Spleen (tissue), 11 donors: ENCODE measurements at regions not wholly inside any gene's neighbourhood (a gene's known extent, or its start where the extent isn't known, plus 50 kb on each side); places are given as distances from the start of the nearest gene placed in this dataset.

Experiments
- DNase-seq: peaks from one replicate; pipeline ENCODE4 v3.0.0-alpha.2; 2020
- H3K27ac ChIP-seq, 8 donors: fragments of 200-600 bp; sonication (generic) in 7 of 8; 1 replicate in 4 of 8; 2 replicates in 4 of 8; pipeline versions ENCODE4 v1.5.0 to v1.8.0; 2016 to 2021; ENCODE audit warnings: inconsistent platforms in 4 of 8, mild to moderate bottlenecking in 4 of 8, moderate library complexity in 1 of 8
- H3K27me3 ChIP-seq, 7 donors: fragments of 200-600 bp; sonication (generic) in 6 of 7; replicated peaks in 1 of 7; 1 replicate in 4 of 7; 2 replicates in 3 of 7; pipeline versions ENCODE4 v1.5.0 to v1.8.0; 2016 to 2021; ENCODE audit warnings: inconsistent platforms in 3 of 7, mild to moderate bottlenecking in 1 of 7
- H3K36me3 ChIP-seq, 6 donors: fragments of 200-600 bp; sonication (generic) in 5 of 6; 1 replicate in 4 of 6; 2 replicates in 2 of 6; pipeline versions ENCODE4 v1.5.0 to v1.8.0; 2016 to 2021; ENCODE audit warnings: inconsistent platforms in 2 of 6
- H3K4me1 ChIP-seq, 6 donors: fragments of 200-600 bp; sonication (generic) in 5 of 6; 1 replicate in 3 of 6; 2 replicates in 3 of 6; pipeline versions ENCODE4 v1.5.0 to v1.8.0; 2016 to 2021; ENCODE audit warnings: inconsistent platforms in 3 of 6
- H3K4me3 ChIP-seq, 8 donors: fragments of 200-600 bp; sonication (generic) in 7 of 8; 1 replicate in 4 of 8; 2 replicates in 4 of 8; pipeline versions ENCODE4 v1.5.0 to v1.8.0; 2016 to 2021; ENCODE audit warnings: inconsistent platforms in 4 of 8, mild to moderate bottlenecking in 4 of 8, moderate library complexity in 2 of 8
- H3K9me3 ChIP-seq, 8 donors: fragments of 200-600 bp; sonication (generic) in 7 of 8; 1 replicate in 4 of 8; 2 replicates in 4 of 8; pipeline versions ENCODE4 v1.5.0 to v1.8.0; 2016 to 2021; ENCODE audit warnings: inconsistent platforms in 4 of 8
- CTCF ChIP-seq, 11 experiments: fragments of 200-600 bp in 7 of 11; fragments of 450-650 bp in 4 of 11; sonication (generic) in 4 of 11; IDR thresholded peaks in 8 of 11; conservative IDR thresholded peaks in 3 of 11; 1 replicate in 7 of 11; 2 replicates in 4 of 11; pipeline versions ENCODE4 v1.4.0 to v1.8.0; 2016 to 2021; ENCODE audit warnings: antibody characterized with exemption in 11 of 11, inconsistent platforms in 4 of 11, mild to moderate bottlenecking in 1 of 11
- POLR2A ChIP-seq, 3 donors: fragments of 450-650 bp; IDR thresholded peaks; one replicate each; pipeline ENCODE4 v1.5.1; 2017; ENCODE audit warnings: antibody characterized with exemption in 3 of 3, mild to moderate bottlenecking in 1 of 3
- POLR2AphosphoS5 ChIP-seq, 3 donors: sonication (generic); formaldehyde crosslinking; IDR thresholded peaks; one replicate each; pipeline ENCODE4 v1.5.1; 2017; ENCODE audit warnings: antibody characterized with exemption in 3 of 3
- WGBS, 5 donors: extraction: QIAGEN DNeasy Blood & Tissue Kit in 3 of 5; methylation state at CpG; one replicate each; pipeline versions ENCODE4 v1.1.5 to v1.1.7; 2013 to 2018; 5-methylcytosine and 5-hydroxymethylcytosine counted together
- intact Hi-C: fragments of 100-400 bp; cut with DNase I; formaldehyde crosslinking; loops from one replicate; pipeline ENCODE4 v1.15.0; 2023; ENCODE audit warnings: low total_unique reads
- donor health status: healthy with polysubstance abuse.
- donor health status: DM: no; HTN: no; CAD: no; lungs with moderate emphysema.
- donor health status: DM: no; HTN: no; CAD: no.
- donor health status: Bipolar disorder and iron deficiency.
- donor health status: healthy.
- donor health status: DM: no; HTN: no; CAD: no.
- donor health status: DM: yes; HTN: yes; CAD: no.

- Histone ChIP-seq H3K9me3 (no peaks in the 10 kb centered on the region), H3K4me3 (no peak overlapping the region), H3K4me1 (no peaks in the 10 kb centered on the region), H3K27ac (no peak overlapping the region), H3K36me3 (no peaks in the 10 kb centered on the region), H3K27me3 (no peaks in the 10 kb centered on the region)
- 79 to 91% (median 86%) methylated on average over 7 of the region's 7 CpGs for WGBS, 5 donors
- no peak for DNase-seq
- intact Hi-C loops: no loop called here
- TF ChIP-seq POLR2A (IDR thresholded peaks at IDR 0.05) (no peak), CTCF (IDR thresholded peaks at IDR 0.05 in 8 of 11, conservative IDR thresholded peaks at IDR 0.05 in 3 of 11) (no peak), POLR2AphosphoS5 (IDR thresholded peaks at IDR 0.05) (no peak)
Measured at GRCh38 chr4:166535865-166536264, 662.8 kb downstream of the TLL1 start.

- intact Hi-C loops: no loop called here
- no peak overlapping the region for H3K4me3 ChIP-seq
- 79 to 92% (median 85%) methylated on average over 2 of the region's 2 CpGs for WGBS, 5 donors
- H3K9me3 ChIP-seq: peaks cover 0 to 4% (median 0%) of the 10 kb centered on the region in 8 donors
- H3K4me1 ChIP-seq: no peaks in the 10 kb centered on the region
- no peaks in the 10 kb centered on the region for H3K27me3 ChIP-seq
- TF ChIP-seq CTCF (IDR thresholded peaks at IDR 0.05 in 8 of 11, conservative IDR thresholded peaks at IDR 0.05 in 3 of 11) (no peak), POLR2A (IDR thresholded peaks at IDR 0.05) (no peak), POLR2AphosphoS5 (IDR thresholded peaks at IDR 0.05) (no peak)
- H3K27ac ChIP-seq: no peak overlapping the region
- DNase-seq: no peak
- no peaks in the 10 kb centered on the region for H3K36me3 ChIP-seq
Measured at GRCh38 chr4:166538491-166539005, 665.5 kb downstream of the TLL1 start.

- no peak for DNase-seq
- Histone ChIP-seq H3K27me3 (no peaks in the 10 kb centered on the region), H3K4me3 (no peak overlapping the region), H3K27ac (no peak overlapping the region), H3K9me3 (peaks cover 0 to 4% (median 0%) of the 10 kb centered on the region in 8 donors), H3K36me3 (no peaks in the 10 kb centered on the region), H3K4me1 (no peaks in the 10 kb centered on the region)
- intact Hi-C loops: no loop called here
- 79 to 91% (median 84%) methylated on average over 6 of the region's 6 CpGs for WGBS, 5 donors
- TF ChIP-seq CTCF (IDR thresholded peaks at IDR 0.05 in 8 of 11, conservative IDR thresholded peaks at IDR 0.05 in 3 of 11): no peak
- TF ChIP-seq POLR2A (IDR thresholded peaks at IDR 0.05): no peak
- no peak for TF ChIP-seq POLR2AphosphoS5 (IDR thresholded peaks at IDR 0.05)
Measured at GRCh38 chr4:166546009-166546408, 673.0 kb downstream of the TLL1 start.

- Histone ChIP-seq H3K4me3 (no peak overlapping the region), H3K4me1 (no peaks in the 10 kb centered on the region)
Measured at GRCh38 chr4:166577639-166578038, 656.7 kb downstream of the SPOCK3 start.

More at GRCh38 chr4:166577639-166578038, 656.7 kb downstream of the SPOCK3 start:
- Histone ChIP-seq H3K27ac (no peak overlapping the region), H3K9me3 (peaks cover 0 to 13% (median 0%) of the 10 kb centered on the region in 8 donors), H3K27me3 (no peaks in the 10 kb centered on the region), H3K36me3 (no peaks in the 10 kb centered on the region)
- 81 to 88% (median 86%) methylated on average over 2 of the region's 2 CpGs for WGBS, 5 donors
- DNase-seq: no peak
- no peak for TF ChIP-seq POLR2AphosphoS5 (IDR thresholded peaks at IDR 0.05)
- no peak for TF ChIP-seq POLR2A (IDR thresholded peaks at IDR 0.05)
- TF ChIP-seq CTCF (IDR thresholded peaks at IDR 0.05 in 8 of 11, conservative IDR thresholded peaks at IDR 0.05 in 3 of 11): no peak
- intact Hi-C loops: no loop called here
